ENCODE measurements at regions not wholly inside any gene's neighbourhood (a gene's known extent, or its start where the extent isn't known, plus 50 kb on each side); places are given as distances from the start of the nearest gene placed in this dataset.

DNA sequence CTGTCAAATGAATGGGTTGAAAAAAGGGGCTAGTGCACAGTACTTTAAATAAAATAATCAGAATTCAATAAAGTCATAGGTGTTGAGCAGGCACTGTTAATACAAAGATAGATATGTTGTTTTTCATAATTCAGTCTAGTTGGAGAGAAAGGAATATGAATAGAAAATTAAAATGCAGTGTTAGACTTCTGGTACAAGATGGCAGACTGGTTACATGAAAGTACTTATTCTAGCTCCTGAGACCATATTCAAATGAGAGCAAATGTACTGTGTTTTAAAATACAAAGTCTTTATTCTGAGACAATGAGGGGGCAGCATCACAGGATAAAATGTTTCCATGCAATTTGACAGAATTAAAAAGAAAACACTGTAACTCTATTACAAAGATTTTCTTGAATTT lies 542.1 kb downstream of the COL11A1 start:
- TF ChIP-seq, protein P1, sequence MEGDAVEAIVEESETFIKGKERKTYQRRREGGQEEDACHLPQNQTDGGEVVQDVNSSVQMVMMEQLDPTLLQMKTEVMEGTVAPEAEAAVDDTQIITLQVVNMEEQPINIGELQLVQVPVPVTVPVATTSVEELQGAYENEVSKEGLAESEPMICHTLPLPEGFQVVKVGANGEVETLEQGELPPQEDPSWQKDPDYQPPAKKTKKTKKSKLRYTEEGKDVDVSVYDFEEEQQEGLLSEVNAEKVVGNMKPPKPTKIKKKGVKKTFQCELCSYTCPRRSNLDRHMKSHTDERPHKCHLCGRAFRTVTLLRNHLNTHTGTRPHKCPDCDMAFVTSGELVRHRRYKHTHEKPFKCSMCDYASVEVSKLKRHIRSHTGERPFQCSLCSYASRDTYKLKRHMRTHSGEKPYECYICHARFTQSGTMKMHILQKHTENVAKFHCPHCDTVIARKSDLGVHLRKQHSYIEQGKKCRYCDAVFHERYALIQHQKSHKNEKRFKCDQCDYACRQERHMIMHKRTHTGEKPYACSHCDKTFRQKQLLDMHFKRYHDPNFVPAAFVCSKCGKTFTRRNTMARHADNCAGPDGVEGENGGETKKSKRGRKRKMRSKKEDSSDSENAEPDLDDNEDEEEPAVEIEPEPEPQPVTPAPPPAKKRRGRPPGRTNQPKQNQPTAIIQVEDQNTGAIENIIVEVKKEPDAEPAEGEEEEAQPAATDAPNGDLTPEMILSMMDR (IDR thresholded peaks at IDR 0.05): no peak
- TF ChIP-seq POLR2A (IDR thresholded peaks at IDR 0.05): no peak

Measured in thyroid gland (tissue), 4 donors.